WTC11 (cell line): ENCODE measurements at regions not wholly inside any gene's neighbourhood (a gene's known extent, or its start where the extent isn't known, plus 50 kb on each side); places are given as distances from the start of the nearest gene placed in this dataset.
"Not testable (repeated sequence)": the region's sequence is repeated elsewhere in the genome, so short reads cannot be mapped to it uniquely, and the experiment has no call there.

Source experiments
- ATAC-seq: fragments of 200-7000 bp; cut with Tn5 transposase; 2 replicates; pipeline ENCODE4 v1.10.0; 2021; ENCODE audit warnings: mild to moderate bottlenecking, moderate library complexity
- CTCF ChIA-PET: fragments of 300-600 bp; sonication (Branson Sonifier 250); formaldehyde crosslinking; loops from one replicate; lab custom pipeline; 2021; ENCODE audit warnings: antibody characterized with exemption; lab: Charles Lee
- POLR2A ChIA-PET: fragments of 350-600 bp; sonication (Branson Sonifier 250); formaldehyde crosslinking; loops from one replicate; lab custom pipeline; 2021; ENCODE audit warnings: antibody characterized with exemption; lab: Charles Lee
- DNase-seq: peaks from one replicate; pipeline ENCODE4 v3.0.0; 2021; ENCODE audit warnings: low spot score
- H3K27ac Mint-ChIP-seq: 2 replicates; pipeline ENCODE4 v1.8.0; 2021; ENCODE audit warnings: mixed read lengths
- H3K27me3 Mint-ChIP-seq: 2 replicates; pipeline ENCODE4 v1.8.0; 2021; ENCODE audit warnings: low read depth, mild to moderate bottlenecking, moderate library complexity, mixed read lengths
- H3K36me3 Mint-ChIP-seq: 2 replicates; pipeline ENCODE4 v1.8.0; 2021; ENCODE audit warnings: mixed read lengths
- H3K4me1 Mint-ChIP-seq: 2 replicates; pipeline ENCODE4 v1.8.0; 2022; ENCODE audit warnings: mixed read lengths
- H3K4me3 Mint-ChIP-seq: 2 replicates; pipeline ENCODE4 v1.8.0; 2021; ENCODE audit warnings: mild to moderate bottlenecking, moderate library complexity, mixed read lengths
- H3K9me3 Mint-ChIP-seq: 2 replicates; pipeline ENCODE4 v1.8.0; 2021; ENCODE audit warnings: mixed read lengths
- AFF4 ChIP-seq: sonication (generic); formaldehyde crosslinking; IDR thresholded peaks from 2 replicates; pipeline ENCODE4 v1.8.1; 2023; ENCODE audit warnings: mild to moderate bottlenecking, missing genetic modification reagents, borderline replicate concordance
- FOXJ3 ChIP-seq: sonication (generic); formaldehyde crosslinking; IDR thresholded peaks from 2 replicates; pipeline ENCODE4 v1.9.0; 2021; ENCODE audit warnings: missing genetic modification reagents, mild to moderate bottlenecking, borderline replicate concordance
- HMGXB4 ChIP-seq: sonication (generic); formaldehyde crosslinking; IDR thresholded peaks from 2 replicates; pipeline ENCODE4 v1.8.1; 2023; ENCODE audit warnings: mild to moderate bottlenecking, moderate library complexity, missing genetic modification reagents
- IRF1 ChIP-seq: sonication (generic); formaldehyde crosslinking; IDR thresholded peaks from 2 replicates; pipeline ENCODE4 v1.8.0; 2023; ENCODE audit warnings: missing genetic modification reagents
- IRF2 ChIP-seq: sonication (generic); formaldehyde crosslinking; IDR thresholded peaks from 2 replicates; pipeline ENCODE4 v1.8.0; 2022; ENCODE audit warnings: low read depth, missing genetic modification reagents, borderline replicate concordance
- MXD4 ChIP-seq: fragments of 250-450 bp; sonication (Bioruptor Pico); IDR thresholded peaks from 2 replicates; pipeline ENCODE4 v1.8.0; 2021; ENCODE audit warnings: mild to moderate bottlenecking, moderate library complexity, borderline replicate concordance
- NR2C2 ChIP-seq: sonication (generic); formaldehyde crosslinking; IDR thresholded peaks from 2 replicates; pipeline ENCODE4 v1.8.0; 2022; ENCODE audit warnings: mild to moderate bottlenecking, missing genetic modification reagents
- ZNF317 ChIP-seq: sonication (generic); formaldehyde crosslinking; IDR thresholded peaks from 2 replicates; pipeline ENCODE4 v1.8.1; 2023; ENCODE audit warnings: low read depth, mild to moderate bottlenecking, moderate library complexity, missing genetic modification reagents, borderline replicate concordance
- TF ChIP-seq, protein P1 (sequence below): sonication (generic); formaldehyde crosslinking; IDR thresholded peaks from 2 replicates; pipeline ENCODE4 v1.8.1; 2023; ENCODE audit warnings: mild to moderate bottlenecking, missing genetic modification reagents, moderate library complexity
- TF ChIP-seq, protein P2 (sequence below): sonication (generic); formaldehyde crosslinking; conservative IDR thresholded peaks from 2 replicates; pipeline ENCODE4 v1.8.1; 2023; ENCODE audit warnings: mild to moderate bottlenecking, low read depth, missing genetic modification reagents, moderate library complexity
- TF ChIP-seq, protein P3 (sequence below): sonication (generic); formaldehyde crosslinking; IDR thresholded peaks from 2 replicates; pipeline ENCODE4 v1.8.1; 2022; ENCODE audit warnings: mild to moderate bottlenecking, missing genetic modification reagents, moderate library complexity, borderline replicate concordance

- ChIA-PET POLR2A (no interaction called here), CTCF (interaction anchor here (0.6 to 1.9 kb wide), 5 partner anchors 13 to 119 kb away, joined by 3 to 10 read pairs (median 3); no protein-coding TSS in a partner anchor)
- no peak for DNase-seq
- H3K27me3 Mint-ChIP-seq = no peaks in the 10 kb centered on the region
- H3K27ac Mint-ChIP-seq = peak overlapping the region; percentile 73; the same call in 1 of the 2 replicates
- ATAC-seq = peak; percentile 76
- no peaks in the 10 kb centered on the region for H3K9me3 Mint-ChIP-seq
- peaks cover 13% of the 10 kb centered on the region for H3K4me1 Mint-ChIP-seq
- H3K36me3 Mint-ChIP-seq = no peaks in the 10 kb centered on the region
- no peak overlapping the region for H3K4me3 Mint-ChIP-seq
- TF ChIP-seq FOXJ3 (CRISPR knock-in tag) (no peak), ZNF317 (CRISPR knock-in tag) (peak; percentile 76)
- TF ChIP-seq, all 79 proteins: peak for 1
Observed at GRCh38 chr15:26065723-26066122, 202.6 kb upstream of the ATP10A start.

- H3K27ac Mint-ChIP-seq = no peak overlapping the region
- peaks cover 29% of the 10 kb centered on the region for H3K9me3 Mint-ChIP-seq
- H3K27me3 Mint-ChIP-seq = no peaks in the 10 kb centered on the region
- ChIA-PET CTCF (no interaction called here), POLR2A (no interaction called here)
- H3K4me1 Mint-ChIP-seq = peaks cover 6% of the 10 kb centered on the region
- no peak for DNase-seq
- TF ChIP-seq, protein P1, sequence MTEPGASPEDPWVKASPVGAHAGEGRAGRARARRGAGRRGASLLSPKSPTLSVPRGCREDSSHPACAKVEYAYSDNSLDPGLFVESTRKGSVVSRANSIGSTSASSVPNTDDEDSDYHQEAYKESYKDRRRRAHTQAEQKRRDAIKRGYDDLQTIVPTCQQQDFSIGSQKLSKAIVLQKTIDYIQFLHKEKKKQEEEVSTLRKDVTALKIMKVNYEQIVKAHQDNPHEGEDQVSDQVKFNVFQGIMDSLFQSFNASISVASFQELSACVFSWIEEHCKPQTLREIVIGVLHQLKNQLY (CRISPR knock-in tag) = no peak
- TF ChIP-seq, protein P2, sequence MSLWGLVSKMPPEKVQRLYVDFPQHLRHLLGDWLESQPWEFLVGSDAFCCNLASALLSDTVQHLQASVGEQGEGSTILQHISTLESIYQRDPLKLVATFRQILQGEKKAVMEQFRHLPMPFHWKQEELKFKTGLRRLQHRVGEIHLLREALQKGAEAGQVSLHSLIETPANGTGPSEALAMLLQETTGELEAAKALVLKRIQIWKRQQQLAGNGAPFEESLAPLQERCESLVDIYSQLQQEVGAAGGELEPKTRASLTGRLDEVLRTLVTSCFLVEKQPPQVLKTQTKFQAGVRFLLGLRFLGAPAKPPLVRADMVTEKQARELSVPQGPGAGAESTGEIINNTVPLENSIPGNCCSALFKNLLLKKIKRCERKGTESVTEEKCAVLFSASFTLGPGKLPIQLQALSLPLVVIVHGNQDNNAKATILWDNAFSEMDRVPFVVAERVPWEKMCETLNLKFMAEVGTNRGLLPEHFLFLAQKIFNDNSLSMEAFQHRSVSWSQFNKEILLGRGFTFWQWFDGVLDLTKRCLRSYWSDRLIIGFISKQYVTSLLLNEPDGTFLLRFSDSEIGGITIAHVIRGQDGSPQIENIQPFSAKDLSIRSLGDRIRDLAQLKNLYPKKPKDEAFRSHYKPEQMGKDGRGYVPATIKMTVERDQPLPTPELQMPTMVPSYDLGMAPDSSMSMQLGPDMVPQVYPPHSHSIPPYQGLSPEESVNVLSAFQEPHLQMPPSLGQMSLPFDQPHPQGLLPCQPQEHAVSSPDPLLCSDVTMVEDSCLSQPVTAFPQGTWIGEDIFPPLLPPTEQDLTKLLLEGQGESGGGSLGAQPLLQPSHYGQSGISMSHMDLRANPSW (CRISPR knock-in tag) = no peak
- TF ChIP-seq, protein P3, sequence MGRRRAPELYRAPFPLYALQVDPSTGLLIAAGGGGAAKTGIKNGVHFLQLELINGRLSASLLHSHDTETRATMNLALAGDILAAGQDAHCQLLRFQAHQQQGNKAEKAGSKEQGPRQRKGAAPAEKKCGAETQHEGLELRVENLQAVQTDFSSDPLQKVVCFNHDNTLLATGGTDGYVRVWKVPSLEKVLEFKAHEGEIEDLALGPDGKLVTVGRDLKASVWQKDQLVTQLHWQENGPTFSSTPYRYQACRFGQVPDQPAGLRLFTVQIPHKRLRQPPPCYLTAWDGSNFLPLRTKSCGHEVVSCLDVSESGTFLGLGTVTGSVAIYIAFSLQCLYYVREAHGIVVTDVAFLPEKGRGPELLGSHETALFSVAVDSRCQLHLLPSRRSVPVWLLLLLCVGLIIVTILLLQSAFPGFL (CRISPR knock-in tag) = no peak
- TF ChIP-seq NR2C2 (CRISPR knock-in tag) = no peak
- TF ChIP-seq MXD4 = no peak
- no peak for TF ChIP-seq IRF1
- TF ChIP-seq AFF4 (CRISPR knock-in tag) = no peak
- TF ChIP-seq IRF2 (CRISPR knock-in tag) = no peak
- TF ChIP-seq HMGXB4 = no peak
- no peak for ATAC-seq
- no peak overlapping the region for H3K4me3 Mint-ChIP-seq
- peaks cover 8% of the 10 kb centered on the region for H3K36me3 Mint-ChIP-seq
Observed at GRCh38 chr15:26061248-26061647, 198.1 kb upstream of the ATP10A start.

GRCh38 chr15:26056766-26057165 is 193.6 kb upstream of the ATP10A start:
- H3K36me3 Mint-ChIP-seq, POLR2A ChIA-PET, ATAC-seq, H3K4me3 Mint-ChIP-seq, DNase-seq, H3K27ac Mint-ChIP-seq, H3K4me1 Mint-ChIP-seq, H3K27me3 Mint-ChIP-seq, CTCF ChIA-PET: not testable (repeated sequence)
- peaks cover 29% of the 10 kb centered on the region for H3K9me3 Mint-ChIP-seq
